IMR-90 (cell line): ENCODE measurements at regions not wholly inside any gene's neighbourhood (a gene's known extent, or its start where the extent isn't known, plus 50 kb on each side); places are given as distances from the start of the nearest gene placed in this dataset.

Source experiments
- ATAC-seq: fragments of 200-7000 bp; cut with Tn5 transposase; 2 replicates; pipeline ENCODE4 v1.9.1; 2020; ENCODE audit warnings: low read depth, mild to moderate bottlenecking, moderate library complexity
- BruUV-seq: library from RNA; stranded (reverse); fragments of 400-500 nt; replicated peaks from 2 replicates; lab custom pipeline; 2021; lab: Mats Ljungman, UMichigan
- CTCF ChIA-PET: fragments of 300-600 bp; formaldehyde crosslinking; extraction: SDS; loops from one replicate; lab custom pipeline; 2021; ENCODE audit warnings: antibody characterized with exemption; lab: Yijun Ruan, JAX
- POLR2A ChIA-PET: fragments of 300-600 bp; sonication (Branson Sonifier 250); formaldehyde crosslinking; loops from one replicate; lab custom pipeline; 2022; ENCODE audit warnings: antibody characterized with exemption; ENCODE audit not compliant: unreplicated experiment; lab: Charles Lee
- DNase-seq: peaks from one replicate; pipeline ENCODE4 v3.0.0; 2013
- H2AFZ ChIP-seq: replicated peaks from 2 replicates; pipeline ENCODE3; 2013; ENCODE audit warnings: low read length, mild to moderate bottlenecking; ENCODE audit not compliant: poor library complexity
- H2AK5ac ChIP-seq: 2 replicates; pipeline ENCODE4 v1.6.1; 2013; ENCODE audit warnings: low read depth, low read length, inconsistent platforms
- H2AK9ac ChIP-seq: replicated peaks from 2 replicates; pipeline ENCODE3; 2013; ENCODE audit warnings: mild to moderate bottlenecking, low read depth, low read length, moderate library complexity; ENCODE audit not compliant: poor library complexity
- H2BK120ac ChIP-seq: 2 replicates; pipeline ENCODE4 v1.6.1; 2013; ENCODE audit warnings: low read depth, low read length, inconsistent platforms
- H2BK15ac ChIP-seq: 3 replicates; pipeline ENCODE4 v1.6.1; 2013; ENCODE audit warnings: low read depth, low read length, inconsistent platforms
- H2BK20ac ChIP-seq: 2 replicates; pipeline ENCODE4 v1.6.1; 2013; ENCODE audit warnings: low read depth, mild to moderate bottlenecking, inconsistent platforms, low read length, moderate library complexity
- H2BK5ac ChIP-seq: 2 replicates; pipeline ENCODE4 v1.6.1; 2013; ENCODE audit warnings: mild to moderate bottlenecking, low read depth, low read length, inconsistent platforms; ENCODE audit not compliant: poor library complexity, severe bottlenecking
- H3K14ac ChIP-seq: replicated peaks from 2 replicates; pipeline ENCODE4 v1.6.1; 2013; ENCODE audit warnings: low read depth, low read length, inconsistent platforms
- H3K18ac ChIP-seq: 2 replicates; pipeline ENCODE4 v1.6.1; 2013; ENCODE audit warnings: low read depth, low read length, control low read depth
- H3K23ac ChIP-seq: 2 replicates; pipeline ENCODE4 v1.6.1; 2013; ENCODE audit warnings: low read depth, low read length, inconsistent platforms
- H3K27ac ChIP-seq: 2 replicates; pipeline ENCODE4 v1.5.1; 2013; ENCODE audit warnings: mild to moderate bottlenecking, control low read depth, low read length; ENCODE audit not compliant: insufficient read depth
- H3K27me3 ChIP-seq: 2 replicates; pipeline ENCODE4 v1.6.1; 2013; ENCODE audit warnings: low read length; ENCODE audit not compliant: control insufficient read depth, insufficient read depth
- H3K36me3 ChIP-seq: 2 replicates; pipeline ENCODE4 v1.6.1; 2013; ENCODE audit warnings: low read length, mixed read lengths; ENCODE audit not compliant: control insufficient read depth, insufficient read depth
- H3K4ac ChIP-seq: 2 replicates; pipeline ENCODE4 v1.6.1; 2013; ENCODE audit warnings: low read depth, low read length, inconsistent platforms
- H3K4me1 ChIP-seq: 2 replicates; pipeline ENCODE4 v1.6.1; 2013; ENCODE audit warnings: low read length, mixed read lengths; ENCODE audit not compliant: control insufficient read depth, insufficient read depth
- H3K4me2 ChIP-seq: 2 replicates; pipeline ENCODE4 v1.6.1; 2013; ENCODE audit warnings: low read depth, mild to moderate bottlenecking, control low read depth, low read length, moderate library complexity
- H3K4me3 ChIP-seq: 2 replicates; pipeline ENCODE4 v1.5.1; 2013; ENCODE audit warnings: low read depth, mild to moderate bottlenecking, control low read depth, low read length, moderate library complexity; ENCODE audit not compliant: insufficient read depth
- H3K56ac ChIP-seq: 2 replicates; pipeline ENCODE4 v1.6.1; 2013; ENCODE audit warnings: low read length, inconsistent platforms; ENCODE audit not compliant: insufficient read depth; ENCODE audit errors: extremely low read depth
- H3K79me1 ChIP-seq, 2 experiments: 2 replicates each; pipeline ENCODE4 v1.6.1; 2013; ENCODE audit warnings: low read length in 2 of 2, inconsistent platforms in 1 of 2, low read depth in 1 of 2
- H3K9ac ChIP-seq: 2 replicates; pipeline ENCODE4 v1.6.1; 2013; ENCODE audit warnings: low read depth, low read length, control low read depth
- H3K9me1 ChIP-seq: 2 replicates; pipeline ENCODE4 v1.6.1; 2013; ENCODE audit warnings: low read length, inconsistent platforms; ENCODE audit not compliant: insufficient read depth
- H3K9me3 ChIP-seq: 2 replicates; pipeline ENCODE4 v1.6.1; 2013; ENCODE audit warnings: low read length; ENCODE audit not compliant: control insufficient read depth, insufficient read depth
- H4K20me1 ChIP-seq: 2 replicates; pipeline ENCODE4 v1.6.1; 2013; ENCODE audit warnings: low read length, inconsistent platforms; ENCODE audit not compliant: insufficient read depth
- H4K5ac ChIP-seq: 2 replicates; pipeline ENCODE4 v1.6.1; 2013; ENCODE audit warnings: mild to moderate bottlenecking, low read depth, low read length, control low read depth
- H4K8ac ChIP-seq, 2 experiments: 2 replicates each; pipeline ENCODE4 v1.6.1; 2013; ENCODE audit warnings: low read depth in 2 of 2, low read length in 2 of 2, control low read depth in 1 of 2, inconsistent platforms in 1 of 2
- H4K91ac ChIP-seq: 2 replicates; pipeline ENCODE4 v1.6.1; 2013; ENCODE audit warnings: low read depth, low read length, inconsistent platforms; ENCODE audit not compliant: insufficient read depth
- BHLHE40 ChIP-seq: fragments of 150-350 bp; IDR thresholded peaks from 2 replicates; pipeline ENCODE4 v1.6.1; 2016; ENCODE audit warnings: mild to moderate bottlenecking, low read depth, low read length
- CEBPB ChIP-seq: IDR thresholded peaks from 2 replicates; pipeline ENCODE4 v1.6.1; 2012; ENCODE audit warnings: low read depth, low read length, improper control_type of control experiment
- FOS ChIP-seq: fragments of 150-350 bp; IDR thresholded peaks from 2 replicates; pipeline ENCODE4 v1.6.1; 2016; ENCODE audit warnings: low read depth, low read length
- MAFK ChIP-seq: IDR thresholded peaks from 2 replicates; pipeline ENCODE4 v1.6.1; 2012; ENCODE audit warnings: low read depth, low read length, improper control_type of control experiment
- MAZ ChIP-seq: IDR thresholded peaks from 2 replicates; pipeline ENCODE4 v1.6.1; 2012; ENCODE audit warnings: low read depth, mild to moderate bottlenecking, low read length, improper control_type of control experiment, moderate library complexity, borderline replicate concordance
- MXI1 ChIP-seq: IDR thresholded peaks from 2 replicates; pipeline ENCODE4 v1.6.1; 2012; ENCODE audit warnings: low read depth, mild to moderate bottlenecking, low read length, moderate library complexity, borderline replicate concordance
- NFE2L2 ChIP-seq: fragments of 150-350 bp; IDR thresholded peaks from 2 replicates; pipeline ENCODE4 v1.6.1; 2016; ENCODE audit warnings: low read depth, mild to moderate bottlenecking, low read length
- POLR2A ChIP-seq: IDR thresholded peaks from 2 replicates; pipeline ENCODE4 v1.6.1; 2012; ENCODE audit warnings: mild to moderate bottlenecking, low read depth, low read length
- RAD21 ChIP-seq: IDR thresholded peaks from 2 replicates; pipeline ENCODE4 v1.6.1; 2012; ENCODE audit warnings: low read length, improper control_type of control experiment
- RCOR1 ChIP-seq: IDR thresholded peaks from 2 replicates; pipeline ENCODE4 v1.6.1; 2012; ENCODE audit warnings: mild to moderate bottlenecking, low read length, improper control_type of control experiment; ENCODE audit not compliant: insufficient replicate concordance
- RFX5 ChIP-seq: IDR thresholded peaks from 2 replicates; pipeline ENCODE4 v1.8.0; 2012; ENCODE audit warnings: low read depth, mild to moderate bottlenecking, low read length, moderate library complexity
- SMC3 ChIP-seq: fragments of 150-350 bp; IDR thresholded peaks from 2 replicates; pipeline ENCODE4 v1.6.1; 2016; ENCODE audit warnings: low read depth, mild to moderate bottlenecking, antibody characterized with exemption, low read length, moderate library complexity
- WGBS, 2 experiments: methylation state at CpG; one replicate each; pipeline versions ENCODE4 v1.1.5 to v1.1.7; 2013; ENCODE audit warnings: missing lambda C conversion rate in 2 of 2; ENCODE audit not compliant: insufficient read length in 1 of 2; ENCODE audit errors: extremely low coverage in 2 of 2; 5-methylcytosine and 5-hydroxymethylcytosine counted together
- dilution Hi-C: fragments of 300-500 bp; cut with HindIII; formaldehyde crosslinking; loops from one replicate; pipeline ENCODE4 v1.14.3; 2018; ENCODE audit warnings: low sequenced_read_pairs; ENCODE audit not compliant: unreplicated experiment
- in situ Hi-C: fragments of 300-500 bp; cut with MboI; formaldehyde crosslinking; loops from 3 replicates; pipeline ENCODE4 v1.14.3; 2019; ENCODE audit warnings: low sequenced_read_pairs, inconsistent platforms, mixed read lengths
- intact Hi-C: fragments of 100-400 bp; cut with micrococcal nuclease; formaldehyde crosslinking; loops from 2 replicates; pipeline ENCODE4 v1.10.0; 2022
- TF ChIP-seq, protein P1 (sequence below): conservative IDR thresholded peaks from 2 replicates; pipeline ENCODE4 v1.5.1; 2012; ENCODE audit warnings: mild to moderate bottlenecking, low read depth, low read length, improper control_type of control experiment
- TF ChIP-seq, protein P2 (sequence below): fragments of 150-350 bp; IDR thresholded peaks from 2 replicates; pipeline ENCODE4 v1.6.1; 2016; ENCODE audit warnings: low read depth, mild to moderate bottlenecking, low read length, moderate library complexity, borderline replicate concordance
- TF ChIP-seq, protein P3 (sequence below): fragments of 150-350 bp; IDR thresholded peaks from 2 replicates; pipeline ENCODE4 v1.6.1; 2017; ENCODE audit warnings: mild to moderate bottlenecking, antibody characterized with exemption, low read length, low read depth

DNA sequence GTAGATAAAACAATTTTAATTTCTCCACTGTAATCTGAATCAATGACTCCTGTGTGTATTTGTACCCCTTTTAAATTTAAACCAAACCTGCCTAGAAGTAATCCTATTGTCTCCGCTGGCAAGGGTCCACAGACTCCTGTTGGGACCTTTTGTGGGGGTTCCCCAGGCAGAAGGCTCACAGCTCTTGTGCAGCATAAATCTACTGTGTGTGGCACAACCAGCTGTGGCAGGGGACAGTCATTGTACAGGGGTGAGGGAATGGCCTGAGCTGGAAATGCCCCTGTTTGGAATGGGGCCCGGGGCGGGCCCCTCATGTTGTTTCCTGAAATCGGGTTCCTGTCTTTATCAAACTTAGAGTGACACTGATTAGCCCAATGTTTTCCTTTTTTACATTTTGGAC, 318.2 kb upstream of the FAM98A start:
- Histone ChIP-seq H3K18ac (no peak overlapping the region), H3K56ac (no peak overlapping the region), H3K4me1 (no peaks in the 10 kb centered on the region), H3K27ac (no peak overlapping the region), H4K20me1 (no peaks in the 10 kb centered on the region), H3K27me3 (no peaks in the 10 kb centered on the region), H3K4ac (no peak overlapping the region), H2BK20ac (no peak overlapping the region), H2BK5ac (no peak overlapping the region), H3K36me3 (no peaks in the 10 kb centered on the region), H2BK120ac (no peak overlapping the region), H2AFZ (no peak overlapping the region), H3K9me3 (no peaks in the 10 kb centered on the region), H3K4me3 (no peak overlapping the region), H3K4me2 (no peak overlapping the region), H3K9me1 (no peaks in the 10 kb centered on the region), H3K23ac (no peak overlapping the region), H2AK5ac (no peak overlapping the region), H4K5ac (no peak overlapping the region), H2BK15ac (no peak overlapping the region), H3K9ac (no peak overlapping the region), H4K8ac (no peak overlapping the region), H3K14ac (no peak overlapping the region), H3K79me1 (no peaks in the 10 kb centered on the region), H4K91ac (no peak overlapping the region), H2AK9ac (no peak overlapping the region)
- POLR2A ChIA-PET: no interaction called here
- no CpG with 5 or more reads among the region's 4 CpGs for WGBS, 2 experiments
- in situ Hi-C loops: no loop called here
- no TSS peak for BruUV-seq
- dilution Hi-C loops: no loop called here
- intact Hi-C loops: no loop called here
- DNase-seq (no peak), ATAC-seq (no peak)
- TF ChIP-seq NFE2L2 (no peak), MAZ (no peak), MXI1 (no peak), POLR2A (no peak), RAD21 (no peak), RCOR1 (no peak), MAFK (no peak), FOS (no peak), SMC3 (no peak), CEBPB (no peak), RFX5 (no peak), BHLHE40 (no peak)
- TF ChIP-seq, protein P1, sequence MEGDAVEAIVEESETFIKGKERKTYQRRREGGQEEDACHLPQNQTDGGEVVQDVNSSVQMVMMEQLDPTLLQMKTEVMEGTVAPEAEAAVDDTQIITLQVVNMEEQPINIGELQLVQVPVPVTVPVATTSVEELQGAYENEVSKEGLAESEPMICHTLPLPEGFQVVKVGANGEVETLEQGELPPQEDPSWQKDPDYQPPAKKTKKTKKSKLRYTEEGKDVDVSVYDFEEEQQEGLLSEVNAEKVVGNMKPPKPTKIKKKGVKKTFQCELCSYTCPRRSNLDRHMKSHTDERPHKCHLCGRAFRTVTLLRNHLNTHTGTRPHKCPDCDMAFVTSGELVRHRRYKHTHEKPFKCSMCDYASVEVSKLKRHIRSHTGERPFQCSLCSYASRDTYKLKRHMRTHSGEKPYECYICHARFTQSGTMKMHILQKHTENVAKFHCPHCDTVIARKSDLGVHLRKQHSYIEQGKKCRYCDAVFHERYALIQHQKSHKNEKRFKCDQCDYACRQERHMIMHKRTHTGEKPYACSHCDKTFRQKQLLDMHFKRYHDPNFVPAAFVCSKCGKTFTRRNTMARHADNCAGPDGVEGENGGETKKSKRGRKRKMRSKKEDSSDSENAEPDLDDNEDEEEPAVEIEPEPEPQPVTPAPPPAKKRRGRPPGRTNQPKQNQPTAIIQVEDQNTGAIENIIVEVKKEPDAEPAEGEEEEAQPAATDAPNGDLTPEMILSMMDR: no peak
- TF ChIP-seq, protein P2, sequence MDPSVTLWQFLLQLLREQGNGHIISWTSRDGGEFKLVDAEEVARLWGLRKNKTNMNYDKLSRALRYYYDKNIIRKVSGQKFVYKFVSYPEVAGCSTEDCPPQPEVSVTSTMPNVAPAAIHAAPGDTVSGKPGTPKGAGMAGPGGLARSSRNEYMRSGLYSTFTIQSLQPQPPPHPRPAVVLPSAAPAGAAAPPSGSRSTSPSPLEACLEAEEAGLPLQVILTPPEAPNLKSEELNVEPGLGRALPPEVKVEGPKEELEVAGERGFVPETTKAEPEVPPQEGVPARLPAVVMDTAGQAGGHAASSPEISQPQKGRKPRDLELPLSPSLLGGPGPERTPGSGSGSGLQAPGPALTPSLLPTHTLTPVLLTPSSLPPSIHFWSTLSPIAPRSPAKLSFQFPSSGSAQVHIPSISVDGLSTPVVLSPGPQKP: no peak
- TF ChIP-seq, protein P3, sequence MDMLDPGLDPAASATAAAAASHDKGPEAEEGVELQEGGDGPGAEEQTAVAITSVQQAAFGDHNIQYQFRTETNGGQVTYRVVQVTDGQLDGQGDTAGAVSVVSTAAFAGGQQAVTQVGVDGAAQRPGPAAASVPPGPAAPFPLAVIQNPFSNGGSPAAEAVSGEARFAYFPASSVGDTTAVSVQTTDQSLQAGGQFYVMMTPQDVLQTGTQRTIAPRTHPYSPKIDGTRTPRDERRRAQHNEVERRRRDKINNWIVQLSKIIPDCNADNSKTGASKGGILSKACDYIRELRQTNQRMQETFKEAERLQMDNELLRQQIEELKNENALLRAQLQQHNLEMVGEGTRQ: no peak
- CTCF ChIA-PET: no interaction called here
